ENCODE measurements at regions not wholly inside any gene's neighbourhood (a gene's known extent, or its start where the extent isn't known, plus 50 kb on each side); places are given as distances from the start of the nearest gene placed in this dataset.

DNA sequence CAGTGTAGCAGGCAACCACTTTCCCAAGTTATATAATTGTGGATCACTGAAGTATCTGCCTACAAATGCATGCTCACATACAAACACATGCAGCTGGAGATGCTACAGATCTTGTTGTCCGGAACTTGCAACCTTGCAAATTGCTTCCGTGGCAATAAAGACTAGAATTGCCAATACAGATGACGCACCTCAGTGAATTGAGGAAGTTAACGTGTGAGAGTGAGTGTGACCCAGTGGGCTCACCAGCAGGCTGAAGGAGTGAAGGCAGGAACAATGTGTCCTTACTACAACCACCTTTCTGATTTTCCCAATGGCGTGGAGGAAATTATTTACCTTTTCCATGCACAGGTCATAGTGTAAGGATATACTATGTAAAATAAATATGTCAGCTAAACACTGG lies 89.4 kb upstream of the GRIP1 start:
- intact Hi-C loops (cut with DNase I), result no loop called here
- Histone ChIP-seq H3K27me3 (no peaks in the 10 kb centered on the region), H3K27ac (no peak overlapping the region), H3K4me1 (no peaks in the 10 kb centered on the region), H3K36me3 (no peaks in the 10 kb centered on the region), H3K9me3 (no peaks in the 10 kb centered on the region), H3K4me3 (no peak overlapping the region)
- TF ChIP-seq POLR2A (IDR thresholded peaks at IDR 0.05), result no peak
- TF ChIP-seq, protein P1, sequence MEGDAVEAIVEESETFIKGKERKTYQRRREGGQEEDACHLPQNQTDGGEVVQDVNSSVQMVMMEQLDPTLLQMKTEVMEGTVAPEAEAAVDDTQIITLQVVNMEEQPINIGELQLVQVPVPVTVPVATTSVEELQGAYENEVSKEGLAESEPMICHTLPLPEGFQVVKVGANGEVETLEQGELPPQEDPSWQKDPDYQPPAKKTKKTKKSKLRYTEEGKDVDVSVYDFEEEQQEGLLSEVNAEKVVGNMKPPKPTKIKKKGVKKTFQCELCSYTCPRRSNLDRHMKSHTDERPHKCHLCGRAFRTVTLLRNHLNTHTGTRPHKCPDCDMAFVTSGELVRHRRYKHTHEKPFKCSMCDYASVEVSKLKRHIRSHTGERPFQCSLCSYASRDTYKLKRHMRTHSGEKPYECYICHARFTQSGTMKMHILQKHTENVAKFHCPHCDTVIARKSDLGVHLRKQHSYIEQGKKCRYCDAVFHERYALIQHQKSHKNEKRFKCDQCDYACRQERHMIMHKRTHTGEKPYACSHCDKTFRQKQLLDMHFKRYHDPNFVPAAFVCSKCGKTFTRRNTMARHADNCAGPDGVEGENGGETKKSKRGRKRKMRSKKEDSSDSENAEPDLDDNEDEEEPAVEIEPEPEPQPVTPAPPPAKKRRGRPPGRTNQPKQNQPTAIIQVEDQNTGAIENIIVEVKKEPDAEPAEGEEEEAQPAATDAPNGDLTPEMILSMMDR (IDR thresholded peaks at IDR 0.05), result no peak
- TF ChIP-seq POLR2AphosphoS5 (IDR thresholded peaks at IDR 0.05; ENCODE audit: insufficient read depth in 1 of 2, low read depth in 1 of 2), result no peak
- DNase-seq (ENCODE audit: extremely low spot score in 2 of 2), result no peak

DNA sequence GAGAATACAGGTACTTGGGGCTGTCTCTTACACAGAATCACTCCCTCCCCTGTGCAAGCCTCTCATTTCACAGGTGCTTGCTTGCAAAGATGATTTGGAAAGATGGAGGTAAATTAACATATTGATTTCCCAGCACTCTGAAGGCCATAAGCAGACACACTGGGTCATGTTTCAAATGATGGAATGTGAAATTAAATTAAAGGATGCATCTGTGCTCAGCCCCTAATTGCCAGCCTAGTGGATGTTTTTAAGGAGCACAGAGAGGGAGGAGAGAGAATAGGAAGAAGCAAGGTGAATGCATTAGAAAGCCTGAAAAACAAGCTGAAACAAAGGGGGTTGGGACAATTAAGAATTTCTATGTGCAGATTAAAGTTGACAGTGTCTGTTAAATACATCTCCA lies 96.1 kb upstream of the GRIP1 start:
- Histone ChIP-seq H3K27me3 (no peaks in the 10 kb centered on the region), H3K4me1 (no peaks in the 10 kb centered on the region), H3K36me3 (no peaks in the 10 kb centered on the region), H3K27ac (no peak overlapping the region), H3K4me3 (no peak overlapping the region), H3K9me3 (no peaks in the 10 kb centered on the region)
- TF ChIP-seq POLR2AphosphoS5 (IDR thresholded peaks at IDR 0.05; ENCODE audit: insufficient read depth in 1 of 2, low read depth in 1 of 2), result no peak
- no peak for TF ChIP-seq POLR2A (IDR thresholded peaks at IDR 0.05)
- TF ChIP-seq, protein P1 (IDR thresholded peaks at IDR 0.05), result no peak
- no peak for DNase-seq (ENCODE audit: extremely low spot score in 2 of 2)
- intact Hi-C loops (cut with DNase I), result no loop called here

DNA sequence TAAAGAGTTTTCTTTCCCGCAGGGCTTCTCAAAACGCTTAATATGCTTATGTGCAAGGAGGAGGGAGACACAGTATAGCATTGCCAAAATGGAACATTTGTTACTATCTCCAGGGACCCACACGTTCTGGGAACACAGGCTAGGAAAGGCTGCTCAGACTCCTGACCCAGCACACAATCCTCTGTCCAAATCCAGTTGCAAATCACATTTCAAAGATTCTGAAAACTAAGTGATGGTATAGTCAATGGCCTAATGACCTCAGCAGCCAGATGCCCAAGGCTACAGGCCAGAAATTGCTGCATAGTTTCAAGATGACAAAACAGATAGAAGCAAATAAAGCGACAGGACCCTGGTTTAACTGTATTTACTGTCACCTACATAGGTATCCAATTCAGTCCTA lies 97.0 kb upstream of the GRIP1 start:
- Histone ChIP-seq H3K4me1 (no peaks in the 10 kb centered on the region), H3K9me3 (no peaks in the 10 kb centered on the region), H3K27ac (no peak overlapping the region), H3K4me3 (no peak overlapping the region), H3K27me3 (no peaks in the 10 kb centered on the region), H3K36me3 (no peaks in the 10 kb centered on the region)
- TF ChIP-seq, protein P1 (IDR thresholded peaks at IDR 0.05), result no peak
- TF ChIP-seq POLR2AphosphoS5 (IDR thresholded peaks at IDR 0.05; ENCODE audit: insufficient read depth in 1 of 2, low read depth in 1 of 2), result no peak
- no peak for TF ChIP-seq POLR2A (IDR thresholded peaks at IDR 0.05)
- intact Hi-C loops (cut with DNase I), result no loop called here
- DNase-seq (ENCODE audit: extremely low spot score in 2 of 2), result no peak

DNA sequence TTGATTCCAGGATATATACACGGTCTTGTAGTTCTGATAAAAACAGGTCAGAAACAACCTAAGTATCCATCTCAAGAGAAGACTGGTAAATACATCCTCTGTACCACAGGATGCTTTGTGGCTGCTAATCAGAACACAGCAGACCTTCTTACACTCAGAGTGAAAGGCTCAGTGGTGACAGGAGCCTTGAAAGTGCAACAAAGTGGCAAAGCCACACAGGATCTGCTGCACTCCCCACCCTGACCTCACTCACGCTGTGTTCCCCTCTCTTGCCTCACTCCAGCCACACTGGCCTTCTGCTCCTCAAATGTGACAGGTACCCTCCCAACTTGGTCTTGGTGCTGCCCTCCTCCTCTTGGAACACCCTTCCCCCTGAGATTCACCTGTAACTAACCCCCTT lies 98.1 kb upstream of the GRIP1 start:
- no peaks in the 10 kb centered on the region for H3K9me3 ChIP-seq
- DNase-seq (ENCODE audit: extremely low spot score in 2 of 2), result no peak
- H3K4me3 ChIP-seq, result no peak overlapping the region
- H3K36me3 ChIP-seq, result no peaks in the 10 kb centered on the region
- intact Hi-C loops (cut with DNase I), result no loop called here
- TF ChIP-seq, protein P1 (IDR thresholded peaks at IDR 0.05), result no peak
- no peak for TF ChIP-seq POLR2AphosphoS5 (IDR thresholded peaks at IDR 0.05; ENCODE audit: insufficient read depth in 1 of 2, low read depth in 1 of 2)
- no peak for TF ChIP-seq POLR2A (IDR thresholded peaks at IDR 0.05)
- H3K27me3 ChIP-seq, result no peaks in the 10 kb centered on the region
- no peaks in the 10 kb centered on the region for H3K4me1 ChIP-seq
- no peak overlapping the region for H3K27ac ChIP-seq

DNA sequence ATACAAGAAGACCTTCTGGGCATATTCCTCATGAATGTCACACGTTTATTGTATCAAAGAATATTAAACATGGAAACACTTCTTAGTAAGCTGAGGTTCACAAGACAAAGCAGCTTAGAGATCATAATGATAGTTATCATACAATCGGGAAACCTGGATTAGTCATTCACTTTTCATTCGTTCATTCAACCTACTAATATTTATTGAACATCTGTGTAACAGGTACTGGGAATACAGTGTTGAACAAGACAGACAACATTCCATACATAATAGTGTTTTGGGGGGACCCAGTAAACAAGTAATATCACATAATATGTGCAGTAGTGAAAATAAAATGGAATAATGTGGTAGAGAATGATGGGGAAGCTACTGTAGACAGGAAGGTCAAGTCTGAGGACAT lies 100.6 kb upstream of the GRIP1 start:
- no peaks in the 10 kb centered on the region for H3K4me1 ChIP-seq
- no peaks in the 10 kb centered on the region for H3K36me3 ChIP-seq
- H3K27me3 ChIP-seq, result no peaks in the 10 kb centered on the region
- H3K9me3 ChIP-seq, result no peaks in the 10 kb centered on the region
- H3K27ac ChIP-seq, result no peak overlapping the region
- intact Hi-C loops (cut with DNase I), result no loop called here
- TF ChIP-seq POLR2AphosphoS5 (IDR thresholded peaks at IDR 0.05; ENCODE audit: insufficient read depth in 1 of 2, low read depth in 1 of 2) (no peak), POLR2A (IDR thresholded peaks at IDR 0.05) (no peak)
- TF ChIP-seq, protein P1 (IDR thresholded peaks at IDR 0.05), result no peak
- H3K4me3 ChIP-seq, result no peak overlapping the region
- no peak for DNase-seq (ENCODE audit: extremely low spot score in 2 of 2)

All from vagina (tissue), 2 donors.